Gastroesophageal sphincter (tissue), 3 donors: ENCODE measurements at regions not wholly inside any gene's neighbourhood (a gene's known extent, or its start where the extent isn't known, plus 50 kb on each side); places are given as distances from the start of the nearest gene placed in this dataset.

ENCODE experiments used
- EP300 ChIP-seq: sonication (generic); formaldehyde crosslinking; IDR thresholded peaks from one replicate; pipeline ENCODE4 v1.6.1; 2017; ENCODE audit warnings: antibody characterized with exemption, mild to moderate bottlenecking
- POLR2AphosphoS5 ChIP-seq: sonication (generic); formaldehyde crosslinking; IDR thresholded peaks from one replicate; pipeline ENCODE4 v1.6.1; 2017; ENCODE audit warnings: antibody characterized with exemption
- TF ChIP-seq, protein P1 (sequence below), 4 experiments: fragments of 200-600 bp in 2 of 4; fragments of 450-650 bp in 2 of 4; sonication (generic) in 1 of 4; IDR thresholded peaks; one replicate each; pipeline ENCODE4 v1.5.1; 2017 to 2019; ENCODE audit warnings: antibody characterized with exemption in 4 of 4, mild to moderate bottlenecking in 2 of 4, moderate library complexity in 2 of 4

DNA sequence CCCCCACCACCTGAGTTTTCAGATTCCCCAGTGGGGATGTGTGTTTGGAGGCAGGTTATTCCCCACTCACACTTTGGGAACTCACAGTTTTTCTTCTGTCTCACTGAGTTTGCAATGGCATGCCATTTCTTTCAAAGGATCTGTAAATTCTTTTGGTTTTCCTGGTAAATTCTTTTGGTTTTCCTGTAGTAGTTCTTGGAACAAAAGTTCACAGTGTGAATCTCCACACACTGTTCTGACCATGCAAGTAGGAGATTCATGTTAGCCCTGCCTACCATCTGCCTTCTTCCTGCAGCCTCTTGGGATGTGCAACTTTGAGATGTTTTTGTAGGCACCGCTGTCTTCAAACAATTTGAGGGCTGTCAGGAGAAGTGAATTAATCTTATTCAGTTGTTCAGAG is 165.6 kb upstream of the OGFRL1 start:
- TF ChIP-seq EP300 (no peak), POLR2AphosphoS5 (no peak)
- TF ChIP-seq, protein P1, sequence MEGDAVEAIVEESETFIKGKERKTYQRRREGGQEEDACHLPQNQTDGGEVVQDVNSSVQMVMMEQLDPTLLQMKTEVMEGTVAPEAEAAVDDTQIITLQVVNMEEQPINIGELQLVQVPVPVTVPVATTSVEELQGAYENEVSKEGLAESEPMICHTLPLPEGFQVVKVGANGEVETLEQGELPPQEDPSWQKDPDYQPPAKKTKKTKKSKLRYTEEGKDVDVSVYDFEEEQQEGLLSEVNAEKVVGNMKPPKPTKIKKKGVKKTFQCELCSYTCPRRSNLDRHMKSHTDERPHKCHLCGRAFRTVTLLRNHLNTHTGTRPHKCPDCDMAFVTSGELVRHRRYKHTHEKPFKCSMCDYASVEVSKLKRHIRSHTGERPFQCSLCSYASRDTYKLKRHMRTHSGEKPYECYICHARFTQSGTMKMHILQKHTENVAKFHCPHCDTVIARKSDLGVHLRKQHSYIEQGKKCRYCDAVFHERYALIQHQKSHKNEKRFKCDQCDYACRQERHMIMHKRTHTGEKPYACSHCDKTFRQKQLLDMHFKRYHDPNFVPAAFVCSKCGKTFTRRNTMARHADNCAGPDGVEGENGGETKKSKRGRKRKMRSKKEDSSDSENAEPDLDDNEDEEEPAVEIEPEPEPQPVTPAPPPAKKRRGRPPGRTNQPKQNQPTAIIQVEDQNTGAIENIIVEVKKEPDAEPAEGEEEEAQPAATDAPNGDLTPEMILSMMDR (IDR thresholded peaks at IDR 0.05), result no peak
